Spleen (tissue), 11 donors: ENCODE measurements at regions not wholly inside any gene's neighbourhood (a gene's known extent, or its start where the extent isn't known, plus 50 kb on each side); places are given as distances from the start of the nearest gene placed in this dataset.

Source experiments
- DNase-seq: peaks from one replicate; pipeline ENCODE4 v3.0.0-alpha.2; 2020
- H3K27ac ChIP-seq, 8 donors: fragments of 200-600 bp; sonication (generic) in 7 of 8; 1 replicate in 4 of 8; 2 replicates in 4 of 8; pipeline versions ENCODE4 v1.5.0 to v1.8.0; 2016 to 2021; ENCODE audit warnings: inconsistent platforms in 4 of 8, mild to moderate bottlenecking in 4 of 8, moderate library complexity in 1 of 8
- H3K27me3 ChIP-seq, 7 donors: fragments of 200-600 bp; sonication (generic) in 6 of 7; replicated peaks in 1 of 7; 1 replicate in 4 of 7; 2 replicates in 3 of 7; pipeline versions ENCODE4 v1.5.0 to v1.8.0; 2016 to 2021; ENCODE audit warnings: inconsistent platforms in 3 of 7, mild to moderate bottlenecking in 1 of 7
- H3K36me3 ChIP-seq, 6 donors: fragments of 200-600 bp; sonication (generic) in 5 of 6; 1 replicate in 4 of 6; 2 replicates in 2 of 6; pipeline versions ENCODE4 v1.5.0 to v1.8.0; 2016 to 2021; ENCODE audit warnings: inconsistent platforms in 2 of 6
- H3K4me1 ChIP-seq, 6 donors: fragments of 200-600 bp; sonication (generic) in 5 of 6; 1 replicate in 3 of 6; 2 replicates in 3 of 6; pipeline versions ENCODE4 v1.5.0 to v1.8.0; 2016 to 2021; ENCODE audit warnings: inconsistent platforms in 3 of 6
- H3K4me3 ChIP-seq, 8 donors: fragments of 200-600 bp; sonication (generic) in 7 of 8; 1 replicate in 4 of 8; 2 replicates in 4 of 8; pipeline versions ENCODE4 v1.5.0 to v1.8.0; 2016 to 2021; ENCODE audit warnings: inconsistent platforms in 4 of 8, mild to moderate bottlenecking in 4 of 8, moderate library complexity in 2 of 8
- H3K9me3 ChIP-seq, 8 donors: fragments of 200-600 bp; sonication (generic) in 7 of 8; 1 replicate in 4 of 8; 2 replicates in 4 of 8; pipeline versions ENCODE4 v1.5.0 to v1.8.0; 2016 to 2021; ENCODE audit warnings: inconsistent platforms in 4 of 8
- POLR2A ChIP-seq, 3 donors: fragments of 450-650 bp; IDR thresholded peaks; one replicate each; pipeline ENCODE4 v1.5.1; 2017; ENCODE audit warnings: antibody characterized with exemption in 3 of 3, mild to moderate bottlenecking in 1 of 3
- POLR2AphosphoS5 ChIP-seq, 3 donors: sonication (generic); formaldehyde crosslinking; IDR thresholded peaks; one replicate each; pipeline ENCODE4 v1.5.1; 2017; ENCODE audit warnings: antibody characterized with exemption in 3 of 3
- WGBS, 5 donors: extraction: QIAGEN DNeasy Blood & Tissue Kit in 3 of 5; methylation state at CpG; one replicate each; pipeline versions ENCODE4 v1.1.5 to v1.1.7; 2013 to 2018; 5-methylcytosine and 5-hydroxymethylcytosine counted together
- intact Hi-C: fragments of 100-400 bp; cut with DNase I; formaldehyde crosslinking; loops from one replicate; pipeline ENCODE4 v1.15.0; 2023; ENCODE audit warnings: low total_unique reads
- TF ChIP-seq, protein P1 (sequence below), 11 experiments: fragments of 200-600 bp in 7 of 11; fragments of 450-650 bp in 4 of 11; sonication (generic) in 4 of 11; IDR thresholded peaks in 8 of 11; conservative IDR thresholded peaks in 3 of 11; 1 replicate in 7 of 11; 2 replicates in 4 of 11; pipeline versions ENCODE4 v1.4.0 to v1.8.0; 2016 to 2021; ENCODE audit warnings: antibody characterized with exemption in 11 of 11, inconsistent platforms in 4 of 11, mild to moderate bottlenecking in 1 of 11
- donor health status: healthy with polysubstance abuse.
- donor health status: DM: no; HTN: no; CAD: no; lungs with moderate emphysema.
- donor health status: DM: no; HTN: no; CAD: no.
- donor health status: Bipolar disorder and iron deficiency.
- donor health status: healthy.
- donor health status: DM: no; HTN: no; CAD: no.
- donor health status: DM: yes; HTN: yes; CAD: no.

DNA sequence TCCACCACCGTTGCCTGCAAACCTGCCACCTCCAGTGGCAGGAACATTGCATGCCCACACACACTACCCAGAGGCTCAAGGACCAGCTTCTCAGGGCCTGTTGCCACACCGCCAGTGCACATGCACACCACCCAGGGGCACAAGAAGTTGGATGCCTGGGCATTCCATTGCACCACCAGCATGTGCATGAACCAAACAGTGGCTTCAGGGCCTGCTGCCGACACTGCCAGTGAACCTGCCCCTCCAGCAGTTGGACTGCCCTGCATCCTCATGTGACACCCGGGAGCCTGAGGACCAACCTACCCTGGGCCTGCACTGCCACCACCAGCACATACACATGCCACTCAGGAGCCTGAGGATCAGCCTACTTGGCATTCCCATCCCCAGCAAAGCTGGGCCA, 303.7 kb downstream of the KCNJ2 start:
- Histone ChIP-seq H3K9me3 (peaks cover 0 to 16% (median 8%) of the 10 kb centered on the region in 8 donors), H3K4me3 (no peak overlapping the region), H3K27me3 (no peaks in the 10 kb centered on the region), H3K4me1 (no peaks in the 10 kb centered on the region), H3K27ac (no peak overlapping the region), H3K36me3 (no peaks in the 10 kb centered on the region)
- TF ChIP-seq, protein P1, sequence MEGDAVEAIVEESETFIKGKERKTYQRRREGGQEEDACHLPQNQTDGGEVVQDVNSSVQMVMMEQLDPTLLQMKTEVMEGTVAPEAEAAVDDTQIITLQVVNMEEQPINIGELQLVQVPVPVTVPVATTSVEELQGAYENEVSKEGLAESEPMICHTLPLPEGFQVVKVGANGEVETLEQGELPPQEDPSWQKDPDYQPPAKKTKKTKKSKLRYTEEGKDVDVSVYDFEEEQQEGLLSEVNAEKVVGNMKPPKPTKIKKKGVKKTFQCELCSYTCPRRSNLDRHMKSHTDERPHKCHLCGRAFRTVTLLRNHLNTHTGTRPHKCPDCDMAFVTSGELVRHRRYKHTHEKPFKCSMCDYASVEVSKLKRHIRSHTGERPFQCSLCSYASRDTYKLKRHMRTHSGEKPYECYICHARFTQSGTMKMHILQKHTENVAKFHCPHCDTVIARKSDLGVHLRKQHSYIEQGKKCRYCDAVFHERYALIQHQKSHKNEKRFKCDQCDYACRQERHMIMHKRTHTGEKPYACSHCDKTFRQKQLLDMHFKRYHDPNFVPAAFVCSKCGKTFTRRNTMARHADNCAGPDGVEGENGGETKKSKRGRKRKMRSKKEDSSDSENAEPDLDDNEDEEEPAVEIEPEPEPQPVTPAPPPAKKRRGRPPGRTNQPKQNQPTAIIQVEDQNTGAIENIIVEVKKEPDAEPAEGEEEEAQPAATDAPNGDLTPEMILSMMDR (IDR thresholded peaks at IDR 0.05 in 8 of 11, conservative IDR thresholded peaks at IDR 0.05 in 3 of 11), result no peak
- TF ChIP-seq POLR2A (IDR thresholded peaks at IDR 0.05) (no peak), POLR2AphosphoS5 (IDR thresholded peaks at IDR 0.05) (no peak)
- WGBS, 5 donors, result 90 to 98% (median 92%) methylated on average over 3 to 4 of the region's 4 CpGs
- intact Hi-C loops, result no loop called here
- peak; percentile 55 for DNase-seq

- Histone ChIP-seq H3K27ac (no peak overlapping the region), H3K27me3 (no peaks in the 10 kb centered on the region), H3K4me3 (no peak overlapping the region), H3K36me3 (no peaks in the 10 kb centered on the region), H3K4me1 (no peaks in the 10 kb centered on the region), H3K9me3 (peaks cover 0 to 16% (median 8%) of the 10 kb centered on the region in 8 donors)
- intact Hi-C loops, result no loop called here
- 83 to 92% (median 87%) methylated on average over 3 of the region's 3 CpGs for WGBS, 5 donors
- TF ChIP-seq, protein P1 (IDR thresholded peaks at IDR 0.05 in 8 of 11, conservative IDR thresholded peaks at IDR 0.05 in 3 of 11), result no peak
- TF ChIP-seq POLR2A (IDR thresholded peaks at IDR 0.05) (no peak), POLR2AphosphoS5 (IDR thresholded peaks at IDR 0.05) (no peak)
- DNase-seq, result no peak
Measured at GRCh38 chr17:70476368-70476767, 307.0 kb downstream of the KCNJ2 start.

DNA sequence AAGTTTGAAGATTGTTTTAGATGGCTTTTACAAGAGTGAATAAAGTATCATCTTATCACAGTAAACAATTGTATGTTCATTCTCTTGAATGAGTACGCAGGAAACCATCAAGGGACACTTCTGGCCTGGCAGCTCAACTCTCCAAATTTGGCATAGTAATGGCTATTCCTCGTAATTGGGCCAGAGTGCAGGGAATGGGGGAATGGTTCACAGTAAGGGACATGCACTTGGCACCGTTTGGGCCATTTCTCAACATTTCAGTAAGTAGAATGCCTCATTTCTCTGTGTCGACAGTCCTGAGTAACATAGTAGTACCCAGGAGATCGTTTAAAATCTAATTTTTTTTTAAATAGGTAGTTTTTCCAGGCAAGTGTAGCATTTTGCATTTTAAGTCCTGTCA, 309.6 kb downstream of the KCNJ2 start:
- intact Hi-C loops, result no loop called here
- Histone ChIP-seq H3K36me3 (no peaks in the 10 kb centered on the region), H3K4me3 (no peak overlapping the region), H3K27me3 (no peaks in the 10 kb centered on the region), H3K27ac (no peak overlapping the region), H3K4me1 (no peaks in the 10 kb centered on the region), H3K9me3 (peaks cover 0 to 27% (median 17%) of the 10 kb centered on the region in 8 donors)
- no peak for DNase-seq
- TF ChIP-seq, protein P1 (IDR thresholded peaks at IDR 0.05 in 8 of 11, conservative IDR thresholded peaks at IDR 0.05 in 3 of 11), result no peak
- TF ChIP-seq POLR2AphosphoS5 (IDR thresholded peaks at IDR 0.05), result no peak
- TF ChIP-seq POLR2A (IDR thresholded peaks at IDR 0.05), result no peak
- WGBS, 5 donors, result 70 to 85% (median 74%) methylated on average over 5 of the region's 5 CpGs

DNA sequence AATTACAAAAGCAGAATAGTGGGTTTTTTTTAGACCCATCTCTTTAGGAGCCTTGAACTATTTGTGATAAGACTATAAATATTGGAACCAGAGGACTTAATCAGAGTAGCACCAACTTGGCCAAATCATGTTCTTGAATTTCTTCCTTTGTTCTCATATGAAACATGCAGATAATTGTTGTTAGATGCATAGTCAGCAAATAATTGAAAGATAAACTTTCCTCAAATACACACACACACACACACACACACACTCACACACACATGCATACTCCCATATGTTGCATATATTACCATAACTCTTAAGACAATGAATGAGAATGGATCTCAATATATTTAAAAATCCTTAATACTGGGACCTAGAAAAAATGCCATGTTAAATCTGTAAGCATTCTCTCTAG, 310.4 kb downstream of the KCNJ2 start:
- peaks cover 0 to 27% (median 20%) of the 10 kb centered on the region in 8 donors for H3K9me3 ChIP-seq
- intact Hi-C loops, result no loop called here
- TF ChIP-seq POLR2AphosphoS5 (IDR thresholded peaks at IDR 0.05) (no peak), POLR2A (IDR thresholded peaks at IDR 0.05) (no peak)
- TF ChIP-seq, protein P1 (IDR thresholded peaks at IDR 0.05 in 8 of 11, conservative IDR thresholded peaks at IDR 0.05 in 3 of 11), result no peak
- no peaks in the 10 kb centered on the region for H3K36me3 ChIP-seq
- no peak overlapping the region for H3K27ac ChIP-seq
- H3K4me1 ChIP-seq, result no peaks in the 10 kb centered on the region
- H3K4me3 ChIP-seq, result no peak overlapping the region
- no peak for DNase-seq
- no peaks in the 10 kb centered on the region for H3K27me3 ChIP-seq
